Trophoblast cell (in vitro differentiated cells and primary cell): ENCODE measurements at regions not wholly inside any gene's neighbourhood (a gene's known extent, or its start where the extent isn't known, plus 50 kb on each side); places are given as distances from the start of the nearest gene placed in this dataset.

Experiments
- DNase-seq, 2 donors: peaks; one replicate each; pipeline ENCODE4 v3.0.0-alpha.2; 2016
- H2AFZ ChIP-seq: 2 replicates; pipeline ENCODE4 v1.6.1; 2013; ENCODE audit warnings: low read length, moderate library complexity, mild to moderate bottlenecking; ENCODE audit not compliant: insufficient read depth, poor library complexity
- H2AK5ac ChIP-seq: 2 replicates; pipeline ENCODE4 v1.6.1; 2013; ENCODE audit warnings: mild to moderate bottlenecking, low read length
- H2BK120ac ChIP-seq: 2 replicates; pipeline ENCODE4 v1.6.1; 2013; ENCODE audit warnings: low read length, mild to moderate bottlenecking, moderate library complexity; ENCODE audit not compliant: insufficient read depth, poor library complexity
- H2BK12ac ChIP-seq: 2 replicates; pipeline ENCODE4 v1.6.1; 2013; ENCODE audit warnings: mild to moderate bottlenecking, low read length, moderate library complexity
- H2BK5ac ChIP-seq: 2 replicates; pipeline ENCODE4 v1.6.1; 2013; ENCODE audit warnings: low read length, low read depth, moderate library complexity, mild to moderate bottlenecking; ENCODE audit not compliant: poor library complexity
- H3K14ac ChIP-seq: 2 replicates; pipeline ENCODE4 v1.6.1; 2013; ENCODE audit warnings: mild to moderate bottlenecking, low read length
- H3K18ac ChIP-seq: 2 replicates; pipeline ENCODE4 v1.6.1; 2013; ENCODE audit warnings: mild to moderate bottlenecking, low read length
- H3K23ac ChIP-seq: 2 replicates; pipeline ENCODE4 v1.6.1; 2013; ENCODE audit warnings: low read length
- H3K27ac ChIP-seq: 2 replicates; pipeline ENCODE4 v1.5.1; 2013; ENCODE audit warnings: low read depth, mild to moderate bottlenecking, inconsistent platforms, low read length, moderate library complexity
- H3K27me3 ChIP-seq: 2 replicates; pipeline ENCODE4 v1.6.1; 2013; ENCODE audit warnings: inconsistent platforms, mild to moderate bottlenecking, low read length, moderate library complexity; ENCODE audit not compliant: insufficient read depth
- H3K36me3 ChIP-seq, 2 experiments: 1 replicate in 1 of 2; 2 replicates in 1 of 2; pipeline ENCODE4 v1.6.1; 2013; ENCODE audit warnings: low read length in 2 of 2, mild to moderate bottlenecking in 2 of 2, moderate library complexity in 1 of 2; ENCODE audit not compliant: insufficient read depth in 2 of 2, control insufficient read depth in 1 of 2
- H3K4ac ChIP-seq: 2 replicates; pipeline ENCODE4 v1.6.1; 2013; ENCODE audit warnings: low read depth, mild to moderate bottlenecking, low read length, moderate library complexity
- H3K4me1 ChIP-seq, 2 experiments: 1 replicate in 1 of 2; 2 replicates in 1 of 2; pipeline ENCODE4 v1.6.1; 2013; ENCODE audit warnings: low read length in 2 of 2, mild to moderate bottlenecking in 2 of 2, moderate library complexity in 1 of 2; ENCODE audit not compliant: insufficient read depth in 2 of 2, control insufficient read depth in 1 of 2
- H3K4me2 ChIP-seq: 2 replicates; pipeline ENCODE4 v1.6.1; 2013; ENCODE audit warnings: inconsistent platforms, mild to moderate bottlenecking, low read length, moderate library complexity
- H3K4me3 ChIP-seq: 2 replicates; pipeline ENCODE4 v1.5.1; 2013; ENCODE audit warnings: mild to moderate bottlenecking, low read depth, low read length, inconsistent platforms
- H3K79me1 ChIP-seq: one replicate; pipeline ENCODE4 v1.6.1; 2013; ENCODE audit warnings: low read length
- H3K79me2 ChIP-seq: 2 replicates; pipeline ENCODE4 v1.6.1; 2013; ENCODE audit warnings: low read length, mild to moderate bottlenecking; ENCODE audit not compliant: control insufficient read depth, insufficient read depth, poor library complexity
- H3K9ac ChIP-seq: 2 replicates; pipeline ENCODE4 v1.6.1; 2013; ENCODE audit warnings: mild to moderate bottlenecking, low read length
- H3K9me3 ChIP-seq: 2 replicates; pipeline ENCODE4 v1.6.1; 2013; ENCODE audit warnings: low read depth, mild to moderate bottlenecking, control low read depth, inconsistent platforms, low read length; ENCODE audit not compliant: insufficient read depth
- H4K12ac ChIP-seq: 2 replicates; pipeline ENCODE4 v1.6.1; 2013; ENCODE audit warnings: low read depth, mild to moderate bottlenecking, low read length, moderate library complexity
- H4K8ac ChIP-seq: 2 replicates; pipeline ENCODE4 v1.6.1; 2013; ENCODE audit warnings: low read depth, mild to moderate bottlenecking, low read length, moderate library complexity
- H4K91ac ChIP-seq: one replicate; pipeline ENCODE4 v1.6.1; 2013; ENCODE audit warnings: low read depth, mild to moderate bottlenecking, low read length, moderate library complexity
- WGBS: extraction: QIAGEN DNeasy Blood & Tissue Kit; methylation state at CpG from one replicate; pipeline ENCODE4 v1.1.7; 2013; ENCODE audit warnings: missing lambda C conversion rate; ENCODE audit not compliant: insufficient read length, insufficient coverage; ENCODE audit errors: extremely low coverage; 5-methylcytosine and 5-hydroxymethylcytosine counted together

GRCh38 chr9:118751077-118751847 lies 618.0 kb downstream of the BRINP1 start:
- no peak overlapping the region for H2AFZ ChIP-seq
- no peak overlapping the region for H2BK5ac ChIP-seq
- H4K91ac ChIP-seq: no peak overlapping the region
- no peak overlapping the region for H3K4ac ChIP-seq
- H3K36me3 ChIP-seq: no peaks in the 10 kb centered on the region
- no peak overlapping the region for H2BK120ac ChIP-seq
- no peaks in the 10 kb centered on the region for H3K79me2 ChIP-seq
- H3K9me3 ChIP-seq: no peaks in the 10 kb centered on the region
- no peak overlapping the region for H3K4me2 ChIP-seq
- no peak overlapping the region for H3K18ac ChIP-seq
- H3K79me1 ChIP-seq: no peaks in the 10 kb centered on the region
- no peak overlapping the region for H3K14ac ChIP-seq
- H2AK5ac ChIP-seq: no peak overlapping the region
- H2BK12ac ChIP-seq: no peak overlapping the region
- no peaks in the 10 kb centered on the region for H3K4me1 ChIP-seq
- no CpG with 5 or more reads among the region's 7 CpGs for WGBS
- no peak overlapping the region for H3K4me3 ChIP-seq
- H4K8ac ChIP-seq: no peak overlapping the region
- H3K27me3 ChIP-seq: no peaks in the 10 kb centered on the region
- no peak overlapping the region for H3K9ac ChIP-seq
- H4K12ac ChIP-seq: no peak overlapping the region
- H3K27ac ChIP-seq: no peak overlapping the region
- DNase-seq: no peak
- H3K23ac ChIP-seq: no peak overlapping the region

DNA sequence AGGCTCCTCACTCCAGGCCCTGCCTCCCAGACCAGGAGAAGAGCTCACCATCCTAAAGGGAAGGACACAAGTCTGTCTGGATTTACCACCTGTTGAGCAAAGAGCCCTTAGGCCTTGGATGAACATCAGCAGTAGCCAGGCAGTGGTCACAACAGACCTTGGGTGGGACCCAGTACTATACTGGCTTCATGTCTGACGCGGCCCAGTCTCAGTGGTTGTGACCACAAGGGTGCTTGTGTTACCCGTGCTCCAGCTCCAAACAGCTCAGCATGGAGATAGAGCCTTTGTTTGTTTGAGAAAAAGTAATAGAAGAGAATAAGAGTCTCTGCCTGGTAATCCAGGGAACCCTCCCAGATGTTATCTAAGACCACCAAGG lies 617.4 kb downstream of the BRINP1 start:
- Histone ChIP-seq H3K9ac (no peak overlapping the region), H3K4ac (no peak overlapping the region), H3K18ac (no peak overlapping the region), H3K79me1 (no peaks in the 10 kb centered on the region), H3K23ac (no peak overlapping the region), H2AK5ac (no peak overlapping the region), H4K12ac (no peak overlapping the region), H2AFZ (no peak overlapping the region), H3K4me2 (no peak overlapping the region), H3K27me3 (no peaks in the 10 kb centered on the region), H4K91ac (no peak overlapping the region), H4K8ac (no peak overlapping the region), H2BK5ac (no peak overlapping the region), H3K27ac (no peak overlapping the region), H3K79me2 (no peaks in the 10 kb centered on the region), H3K36me3 (no peaks in the 10 kb centered on the region), H3K4me3 (no peak overlapping the region), H3K9me3 (no peaks in the 10 kb centered on the region), H3K14ac (no peak overlapping the region), H3K4me1 (no peaks in the 10 kb centered on the region), H2BK120ac (no peak overlapping the region), H2BK12ac (no peak overlapping the region)
- DNase-seq: no peak
- no CpG with 5 or more reads among the region's 3 CpGs for WGBS

DNA sequence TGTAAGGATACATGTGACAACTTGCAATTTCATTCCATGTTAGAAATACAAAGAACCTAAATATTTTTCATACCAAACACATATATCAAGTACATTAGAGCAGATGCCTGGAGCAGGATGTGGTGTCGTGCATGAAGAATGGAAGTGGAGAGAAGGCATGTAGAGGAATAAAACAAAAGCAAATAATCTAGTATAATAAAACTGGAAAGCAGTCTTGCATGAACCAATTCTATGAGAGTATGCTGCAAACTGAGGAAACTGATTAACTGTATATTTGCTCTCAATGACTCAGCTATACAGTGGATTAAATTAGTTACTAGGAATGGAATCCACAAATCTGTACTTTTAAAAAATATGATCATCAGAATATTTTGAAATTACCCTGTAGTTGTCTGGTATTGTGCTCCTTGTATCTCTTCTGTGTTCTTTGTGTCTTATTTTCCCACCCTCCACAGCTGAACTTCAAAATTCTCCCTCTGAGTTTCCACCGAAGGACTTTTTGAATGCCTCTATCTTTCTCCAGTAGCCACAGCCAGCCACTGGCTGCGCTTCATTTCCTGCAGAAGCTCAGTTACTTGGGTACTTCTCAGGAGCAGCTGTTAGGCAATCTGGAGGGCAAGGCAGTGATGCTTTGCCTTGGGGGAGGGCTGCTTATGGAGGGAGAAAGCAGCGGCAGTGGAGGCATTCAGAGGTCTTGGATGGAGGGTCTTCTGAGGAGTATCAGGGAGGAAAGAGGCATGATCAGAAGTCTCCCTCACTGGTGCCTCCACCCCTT lies 608.0 kb downstream of the BRINP1 start:
- Histone ChIP-seq H3K79me2 (no peaks in the 10 kb centered on the region), H2BK5ac (no peak overlapping the region), H3K4me3 (no peak overlapping the region), H3K23ac (no peak overlapping the region), H3K79me1 (no peaks in the 10 kb centered on the region), H3K4me2 (no peak overlapping the region), H4K12ac (no peak overlapping the region), H2BK120ac (no peak overlapping the region), H3K27ac (no peak overlapping the region), H3K9me3 (peaks cover 3% of the 10 kb centered on the region), H2AFZ (no peak overlapping the region), H3K27me3 (no peaks in the 10 kb centered on the region), H2AK5ac (no peak overlapping the region), H3K14ac (no peak overlapping the region), H3K4ac (no peak overlapping the region), H4K8ac (no peak overlapping the region), H3K18ac (no peak overlapping the region), H4K91ac (no peak overlapping the region), H3K4me1 (no peaks in the 10 kb centered on the region), H2BK12ac (no peak overlapping the region), H3K36me3 (no peaks in the 10 kb centered on the region), H3K9ac (no peak overlapping the region)
- DNase-seq: no peak
- no CpG with 5 or more reads among the region's 4 CpGs for WGBS

GRCh38 chr9:118767571-118767970 lies 601.7 kb downstream of the BRINP1 start:
- no peak overlapping the region for H3K23ac ChIP-seq
- H2AK5ac ChIP-seq: no peak overlapping the region
- H2AFZ ChIP-seq: no peak overlapping the region
- H4K12ac ChIP-seq: no peak overlapping the region
- no peak overlapping the region for H3K9ac ChIP-seq
- no peak overlapping the region for H3K27ac ChIP-seq
- H3K14ac ChIP-seq: no peak overlapping the region
- no peaks in the 10 kb centered on the region for H3K79me1 ChIP-seq
- H3K27me3 ChIP-seq: no peaks in the 10 kb centered on the region
- H3K36me3 ChIP-seq: no peaks in the 10 kb centered on the region
- no peak overlapping the region for H4K8ac ChIP-seq
- no peak overlapping the region for H3K18ac ChIP-seq
- no peaks in the 10 kb centered on the region for H3K4me1 ChIP-seq
- no peaks in the 10 kb centered on the region for H3K9me3 ChIP-seq
- no CpG with 5 or more reads among the region's 5 CpGs for WGBS
- no peak overlapping the region for H4K91ac ChIP-seq
- no peaks in the 10 kb centered on the region for H3K79me2 ChIP-seq
- H3K4me2 ChIP-seq: no peak overlapping the region
- H3K4ac ChIP-seq: no peak overlapping the region
- no peak overlapping the region for H2BK5ac ChIP-seq
- no peak overlapping the region for H3K4me3 ChIP-seq
- no peak for DNase-seq
- H2BK120ac ChIP-seq: no peak overlapping the region
- H2BK12ac ChIP-seq: no peak overlapping the region
